ENCODE measurements at regions not wholly inside any gene's neighbourhood (a gene's known extent, or its start where the extent isn't known, plus 50 kb on each side); places are given as distances from the start of the nearest gene placed in this dataset.
"Not testable (repeated sequence)": the region's sequence is repeated elsewhere in the genome, so short reads cannot be mapped to it uniquely, and the experiment has no call there.

GRCh38 chr3:130151555-130151954 lies 69.9 kb downstream of the ALG1L2 start:
- H3K27me3 ChIP-seq (replicated peaks); H3K4me3 ChIP-seq (ENCODE audit: low read depth, low read length); DNase-seq; in situ Hi-C loops (cut with HindIII; ENCODE audit: low pct_ligation_motif_present, low sequenced_read_pairs); H3K27ac ChIP-seq; H3K36me3 ChIP-seq (replicated peaks): not testable (repeated sequence)

DNA sequence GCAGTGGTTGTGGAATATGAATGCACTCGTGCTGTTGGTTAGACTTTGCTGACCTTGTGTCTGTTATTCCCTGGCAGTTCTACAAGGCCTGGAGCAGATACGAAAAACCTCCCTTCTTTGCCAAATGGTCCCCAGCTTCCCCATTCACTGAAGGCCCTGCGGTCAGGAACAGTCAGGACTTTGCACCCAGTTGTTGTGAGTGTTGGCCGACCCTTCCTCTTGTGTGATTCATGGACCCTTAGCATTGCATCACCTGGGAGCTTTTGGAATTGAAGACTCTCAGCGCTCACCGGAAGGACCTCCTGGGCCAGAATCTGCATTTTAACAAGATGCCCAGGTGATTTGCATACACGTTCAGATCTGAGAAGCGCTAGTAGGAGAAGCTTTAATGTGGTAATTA lies 71.6 kb downstream of the ALG1L2 start:
- DNase-seq; H3K27ac ChIP-seq; H3K4me3 ChIP-seq (ENCODE audit: low read depth, low read length); in situ Hi-C loops (cut with HindIII; ENCODE audit: low pct_ligation_motif_present, low sequenced_read_pairs); H3K27me3 ChIP-seq (replicated peaks); H3K36me3 ChIP-seq (replicated peaks): not testable (repeated sequence)

GRCh38 chr3:130155464-130155863 lies 73.8 kb downstream of the ALG1L2 start:
- H3K36me3 ChIP-seq (replicated peaks); H3K4me3 ChIP-seq (ENCODE audit: low read depth, low read length); DNase-seq; H3K27ac ChIP-seq; H3K27me3 ChIP-seq (replicated peaks); in situ Hi-C loops (cut with HindIII; ENCODE audit: low pct_ligation_motif_present, low sequenced_read_pairs): not testable (repeated sequence)

DNA sequence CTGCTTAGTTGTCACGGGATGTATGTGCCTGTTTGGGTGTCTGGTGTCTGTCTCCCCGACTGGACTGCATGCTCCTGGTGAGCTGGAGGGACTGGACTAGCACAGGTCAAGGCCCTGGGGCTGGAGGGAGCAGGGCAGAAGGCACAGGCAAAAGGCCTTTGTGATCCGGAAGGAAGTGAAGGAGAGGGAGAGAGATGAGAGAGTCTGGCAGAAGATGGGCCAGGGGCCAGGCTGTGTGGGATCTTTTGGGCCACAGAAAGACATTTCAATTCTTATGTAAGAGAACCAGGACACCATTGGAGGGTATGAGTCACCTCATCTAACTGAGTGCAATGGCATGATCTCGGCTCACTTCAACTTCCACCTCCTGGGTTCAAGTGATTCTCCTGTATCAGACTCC lies 85.2 kb downstream of the ALG1L2 start:
- H3K4me3 ChIP-seq (ENCODE audit: low read depth, low read length); in situ Hi-C loops (cut with HindIII; ENCODE audit: low pct_ligation_motif_present, low sequenced_read_pairs); H3K27me3 ChIP-seq (replicated peaks); H3K27ac ChIP-seq; DNase-seq; H3K36me3 ChIP-seq (replicated peaks): not testable (repeated sequence)

DNA sequence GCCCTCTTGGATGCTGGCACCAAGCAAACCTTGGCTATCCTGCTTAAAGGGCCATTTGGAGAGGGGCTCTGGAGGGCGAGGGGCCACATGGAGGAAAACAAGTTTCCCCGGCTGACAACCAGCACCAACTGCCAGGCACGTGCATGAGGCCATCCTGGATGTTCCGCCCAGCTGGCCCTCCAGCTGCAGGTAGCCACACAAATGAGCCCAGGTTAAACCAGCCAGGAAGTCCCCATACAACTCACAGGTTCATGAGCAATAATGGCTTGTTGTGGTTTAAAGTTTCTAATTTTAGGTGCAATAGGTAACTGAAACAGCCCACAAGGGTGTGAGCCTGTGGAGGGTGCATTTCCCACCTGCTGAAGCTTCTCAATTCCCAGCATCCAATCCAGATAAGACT lies 93.6 kb downstream of the ALG1L2 start:
- H3K36me3 ChIP-seq (replicated peaks); H3K27me3 ChIP-seq (replicated peaks); H3K4me3 ChIP-seq (ENCODE audit: low read depth, low read length); DNase-seq; H3K27ac ChIP-seq; in situ Hi-C loops (cut with HindIII; ENCODE audit: low pct_ligation_motif_present, low sequenced_read_pairs): not testable (repeated sequence)

- H3K4me3 ChIP-seq (ENCODE audit: low read depth, low read length); DNase-seq; H3K27ac ChIP-seq; H3K36me3 ChIP-seq (replicated peaks); in situ Hi-C loops (cut with HindIII; ENCODE audit: low pct_ligation_motif_present, low sequenced_read_pairs); H3K27me3 ChIP-seq (replicated peaks): not testable (repeated sequence)
Measured at GRCh38 chr3:130176476-130177256, 95.0 kb downstream of the ALG1L2 start.

- DNase-seq; H3K27ac ChIP-seq; in situ Hi-C loops (cut with HindIII; ENCODE audit: low pct_ligation_motif_present, low sequenced_read_pairs); H3K36me3 ChIP-seq (replicated peaks); H3K27me3 ChIP-seq (replicated peaks); H3K4me3 ChIP-seq (ENCODE audit: low read depth, low read length): not testable (repeated sequence)
Measured at GRCh38 chr3:130178835-130179234, 97.2 kb downstream of the ALG1L2 start.

- peak overlapping the region; percentile 27 for H3K4me3 ChIP-seq (ENCODE audit: low read depth, low read length)
- H3K36me3 ChIP-seq (replicated peaks); H3K27ac ChIP-seq; in situ Hi-C loops (cut with HindIII; ENCODE audit: low pct_ligation_motif_present, low sequenced_read_pairs); H3K27me3 ChIP-seq (replicated peaks): not testable (repeated sequence)
- DNase-seq, result peak; percentile 25
Measured at GRCh38 chr3:130179353-130179970, 97.8 kb downstream of the ALG1L2 start.

DNA sequence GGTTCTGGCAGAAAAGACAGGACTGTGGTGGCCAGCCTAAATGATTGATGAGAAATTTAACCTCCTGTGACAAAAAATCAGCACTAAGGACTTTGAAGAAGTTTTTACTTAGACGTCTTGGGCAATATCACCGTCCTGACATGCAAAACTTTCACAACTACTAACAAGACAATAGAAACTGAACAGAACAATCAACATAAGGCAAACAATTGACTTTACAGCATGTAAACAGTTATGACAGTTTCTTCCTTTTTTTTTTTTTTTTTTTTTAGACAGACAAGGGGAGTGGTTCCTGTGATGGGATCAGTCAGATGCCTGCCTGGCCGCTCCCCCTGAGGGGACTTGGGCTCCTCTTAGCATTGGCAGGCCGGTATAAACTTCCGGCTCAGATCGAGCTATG lies 100.8 kb downstream of the ALG1L2 start:
- H3K36me3 ChIP-seq (replicated peaks); DNase-seq; H3K27me3 ChIP-seq (replicated peaks); in situ Hi-C loops (cut with HindIII; ENCODE audit: low pct_ligation_motif_present, low sequenced_read_pairs); H3K4me3 ChIP-seq (ENCODE audit: low read depth, low read length); H3K27ac ChIP-seq: not testable (repeated sequence)

- DNase-seq; H3K4me3 ChIP-seq (ENCODE audit: low read depth, low read length); in situ Hi-C loops (cut with HindIII; ENCODE audit: low pct_ligation_motif_present, low sequenced_read_pairs); H3K36me3 ChIP-seq (replicated peaks); H3K27ac ChIP-seq; H3K27me3 ChIP-seq (replicated peaks): not testable (repeated sequence)
Measured at GRCh38 chr3:130183689-130184088, 102.1 kb downstream of the ALG1L2 start.

DNA sequence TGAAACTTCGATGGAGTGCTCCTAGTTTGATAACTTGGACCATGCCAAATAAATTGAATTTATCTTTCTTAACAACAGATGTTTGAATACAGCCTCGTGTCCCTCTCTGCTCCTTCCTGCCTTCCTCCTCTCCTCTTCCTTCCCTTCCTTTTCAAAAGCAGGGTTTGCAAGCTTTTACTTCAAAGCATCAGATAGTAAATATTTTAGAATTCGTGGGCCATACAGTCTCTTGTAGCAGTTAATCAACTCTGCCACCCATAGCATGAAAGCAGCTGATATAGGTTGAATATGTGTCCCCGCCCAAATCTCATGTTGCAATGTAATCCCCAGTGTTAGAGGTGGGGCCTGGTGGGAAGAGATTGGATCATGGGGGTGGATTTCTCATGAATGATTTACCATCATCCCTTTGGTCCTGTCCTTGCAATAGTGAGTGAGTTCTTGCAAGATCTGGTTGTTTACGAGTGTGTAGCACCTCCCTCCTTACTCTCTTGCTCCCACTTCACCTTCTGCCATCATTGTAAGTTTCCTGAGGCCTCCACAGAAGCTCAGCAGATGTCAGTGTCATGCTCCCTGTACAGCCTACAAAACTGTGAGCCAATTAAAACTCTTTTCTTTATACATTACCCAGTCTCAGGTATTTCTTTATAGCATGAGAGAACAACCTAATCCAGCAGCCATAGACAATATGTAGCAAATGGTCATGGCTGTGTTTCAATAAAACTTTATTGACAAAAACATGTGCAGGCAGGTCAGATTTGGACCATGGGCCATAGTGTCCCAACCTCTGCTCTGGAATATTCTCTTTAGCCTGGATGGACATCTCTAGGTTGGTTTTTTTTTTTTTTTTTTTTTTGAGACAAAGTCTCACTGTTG lies 102.8 kb downstream of the ALG1L2 start:
- DNase-seq; H3K27me3 ChIP-seq (replicated peaks); H3K27ac ChIP-seq; H3K36me3 ChIP-seq (replicated peaks); in situ Hi-C loops (cut with HindIII; ENCODE audit: low pct_ligation_motif_present, low sequenced_read_pairs); H3K4me3 ChIP-seq (ENCODE audit: low read depth, low read length): not testable (repeated sequence)

DNA sequence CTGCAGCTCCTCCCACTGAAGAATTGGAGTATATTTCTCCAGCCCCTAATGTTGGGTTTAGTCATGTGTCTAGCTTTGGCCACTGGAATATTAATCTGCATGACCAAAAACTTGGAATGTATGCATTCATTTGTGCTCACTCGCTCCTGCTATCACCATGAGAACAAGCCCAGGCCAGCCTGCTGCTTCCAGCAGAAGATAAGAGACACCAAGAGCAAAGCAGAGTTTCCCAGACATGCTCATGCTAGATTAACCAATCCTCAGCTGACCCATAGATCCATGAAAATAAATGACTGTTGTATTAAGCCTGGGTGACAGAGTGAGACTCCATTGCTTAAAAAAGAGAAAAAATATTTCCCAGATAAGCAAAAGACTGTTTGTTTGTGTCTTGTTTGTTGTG lies 119.6 kb downstream of the ALG1L2 start:
- in situ Hi-C loops (cut with HindIII; ENCODE audit: low pct_ligation_motif_present, low sequenced_read_pairs), result not testable (repeated sequence)

DNA sequence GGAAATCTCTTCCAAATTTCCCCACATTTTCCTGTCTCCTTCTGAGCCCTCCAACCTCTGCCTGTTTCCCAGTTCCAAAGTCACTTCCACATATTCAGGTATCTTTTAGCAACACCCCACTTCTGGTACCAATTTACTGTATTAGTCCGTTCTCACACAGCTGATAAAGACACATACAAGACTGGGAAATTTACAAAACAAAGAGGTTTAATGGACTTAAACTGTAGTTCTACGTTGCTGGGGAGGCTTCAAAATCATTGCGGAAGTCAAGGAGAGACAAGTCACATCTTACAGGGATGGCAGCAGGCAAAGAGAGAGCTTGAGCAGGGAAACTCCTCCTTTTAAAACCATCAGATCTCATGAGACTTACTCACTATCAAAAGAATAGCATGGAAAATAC lies 122.0 kb downstream of the ALG1L2 start:
- H3K27ac ChIP-seq; in situ Hi-C loops (cut with HindIII; ENCODE audit: low pct_ligation_motif_present, low sequenced_read_pairs); H3K27me3 ChIP-seq (replicated peaks); DNase-seq; H3K36me3 ChIP-seq (replicated peaks); H3K4me3 ChIP-seq (ENCODE audit: low read depth, low read length): not testable (repeated sequence)

More for the DNA sequence above, 119.6 kb downstream of the ALG1L2 start:
- H3K36me3 ChIP-seq (replicated peaks); H3K27me3 ChIP-seq (replicated peaks); DNase-seq; H3K4me3 ChIP-seq (ENCODE audit: low read depth, low read length); H3K27ac ChIP-seq: not testable (repeated sequence)

Data from brain microvascular endothelial cell (primary cell).